ENCODE measurements at regions not wholly inside any gene's neighbourhood (a gene's known extent, or its start where the extent isn't known, plus 50 kb on each side); places are given as distances from the start of the nearest gene placed in this dataset.

DNA sequence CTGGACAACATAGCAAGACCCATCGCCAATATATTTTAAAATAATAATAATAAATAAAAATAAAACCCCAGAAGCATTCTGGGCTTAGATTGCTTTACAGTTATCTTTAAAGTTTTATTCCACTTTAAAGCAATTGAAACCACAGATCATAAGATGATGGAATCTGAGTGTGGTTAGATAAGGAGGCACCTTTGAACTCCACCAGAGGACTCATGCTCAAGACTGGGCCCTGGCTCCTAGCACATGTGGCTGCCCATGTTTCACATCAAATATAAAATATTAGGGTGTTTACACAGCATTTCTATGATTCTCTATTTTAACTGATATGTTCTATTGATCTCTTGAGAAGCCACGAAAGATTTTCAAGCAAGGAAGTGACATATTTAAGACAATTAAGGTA, 52.6 kb upstream of the BBS12 start:
- H3K4me2 ChIP-seq (ENCODE audit: insufficient read depth, low read length), result no peak overlapping the region
- H3K27me3 ChIP-seq (ENCODE audit: insufficient read depth, low read length), result no peaks in the 10 kb centered on the region
- no peaks in the 10 kb centered on the region for H4K20me1 ChIP-seq (ENCODE audit: insufficient read depth, low read length)
- DNase-seq (ENCODE audit: insufficient read length, low spot score, missing footprints), result no peak
- no peaks in the 10 kb centered on the region for H3K36me3 ChIP-seq (ENCODE audit: insufficient read depth, low read length)
- H3K4me1 ChIP-seq (ENCODE audit: insufficient read depth, low read length), result no peaks in the 10 kb centered on the region
- H3K79me2 ChIP-seq (ENCODE audit: insufficient read depth, low read length), result no peaks in the 10 kb centered on the region
- H2AFZ ChIP-seq (ENCODE audit: low read length), result no peak overlapping the region
- no peaks in the 10 kb centered on the region for H3K9me3 ChIP-seq (ENCODE audit: low read depth, low read length)
- TF ChIP-seq, protein P1, sequence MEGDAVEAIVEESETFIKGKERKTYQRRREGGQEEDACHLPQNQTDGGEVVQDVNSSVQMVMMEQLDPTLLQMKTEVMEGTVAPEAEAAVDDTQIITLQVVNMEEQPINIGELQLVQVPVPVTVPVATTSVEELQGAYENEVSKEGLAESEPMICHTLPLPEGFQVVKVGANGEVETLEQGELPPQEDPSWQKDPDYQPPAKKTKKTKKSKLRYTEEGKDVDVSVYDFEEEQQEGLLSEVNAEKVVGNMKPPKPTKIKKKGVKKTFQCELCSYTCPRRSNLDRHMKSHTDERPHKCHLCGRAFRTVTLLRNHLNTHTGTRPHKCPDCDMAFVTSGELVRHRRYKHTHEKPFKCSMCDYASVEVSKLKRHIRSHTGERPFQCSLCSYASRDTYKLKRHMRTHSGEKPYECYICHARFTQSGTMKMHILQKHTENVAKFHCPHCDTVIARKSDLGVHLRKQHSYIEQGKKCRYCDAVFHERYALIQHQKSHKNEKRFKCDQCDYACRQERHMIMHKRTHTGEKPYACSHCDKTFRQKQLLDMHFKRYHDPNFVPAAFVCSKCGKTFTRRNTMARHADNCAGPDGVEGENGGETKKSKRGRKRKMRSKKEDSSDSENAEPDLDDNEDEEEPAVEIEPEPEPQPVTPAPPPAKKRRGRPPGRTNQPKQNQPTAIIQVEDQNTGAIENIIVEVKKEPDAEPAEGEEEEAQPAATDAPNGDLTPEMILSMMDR (IDR thresholded peaks at IDR 0.05; ENCODE audit: extremely low read depth, low read depth, low read length), result no peak
- no peak overlapping the region for H3K4me3 ChIP-seq (ENCODE audit: insufficient read depth, low read length)
- no peak overlapping the region for H3K27ac ChIP-seq (ENCODE audit: low read depth, low read length)

- Histone ChIP-seq H3K4me3 (ENCODE audit: insufficient read depth, low read length) (no peak overlapping the region), H3K4me1 (ENCODE audit: insufficient read depth, low read length) (no peaks in the 10 kb centered on the region), H3K9me3 (ENCODE audit: low read depth, low read length) (no peaks in the 10 kb centered on the region), H3K36me3 (ENCODE audit: insufficient read depth, low read length) (no peaks in the 10 kb centered on the region), H3K27me3 (ENCODE audit: insufficient read depth, low read length) (no peaks in the 10 kb centered on the region), H2AFZ (ENCODE audit: low read length) (no peak overlapping the region), H4K20me1 (ENCODE audit: insufficient read depth, low read length) (no peaks in the 10 kb centered on the region), H3K79me2 (ENCODE audit: insufficient read depth, low read length) (no peaks in the 10 kb centered on the region), H3K4me2 (ENCODE audit: insufficient read depth, low read length) (no peak overlapping the region), H3K27ac (ENCODE audit: low read depth, low read length) (no peak overlapping the region)
- TF ChIP-seq, protein P1 (IDR thresholded peaks at IDR 0.05; ENCODE audit: extremely low read depth, low read depth, low read length), result no peak
- DNase-seq (ENCODE audit: insufficient read length, low spot score, missing footprints), result no peak
Measured at GRCh38 chr4:122681568-122681967, 50.9 kb upstream of the BBS12 start.
